ENCODE measurements at regions not wholly inside any gene's neighbourhood (a gene's known extent, or its start where the extent isn't known, plus 50 kb on each side); places are given as distances from the start of the nearest gene placed in this dataset.

GRCh38 chr2:183807870-183808269 is 683.6 kb downstream of the NUP35 start:
- Mint-ChIP-seq H3K4me3 (no peak overlapping the region), H3K27me3 (ENCODE audit: low read depth) (no peaks in the 10 kb centered on the region), H3K27ac (ENCODE audit: unreplicated experiment) (no peak overlapping the region), H3K36me3 (ENCODE audit: low read depth) (no peaks in the 10 kb centered on the region), H3K4me1 (no peaks in the 10 kb centered on the region), H3K9me3 (no peaks in the 10 kb centered on the region)
- no peak for TF ChIP-seq CTCF (conservative IDR thresholded peaks at IDR 0.05)
- DNase-seq (ENCODE audit: low read depth, low spot score), result no peak

GRCh38 chr2:183809404-183809803 is 685.2 kb downstream of the NUP35 start:
- no peaks in the 10 kb centered on the region for H3K27me3 Mint-ChIP-seq (ENCODE audit: low read depth)
- H3K9me3 Mint-ChIP-seq, result no peaks in the 10 kb centered on the region
- H3K4me1 Mint-ChIP-seq, result no peaks in the 10 kb centered on the region
- H3K36me3 Mint-ChIP-seq (ENCODE audit: low read depth), result no peaks in the 10 kb centered on the region
- no peak overlapping the region for H3K27ac Mint-ChIP-seq (ENCODE audit: unreplicated experiment)
- H3K4me3 Mint-ChIP-seq, result no peak overlapping the region
- no peak for TF ChIP-seq CTCF (conservative IDR thresholded peaks at IDR 0.05)
- no peak for DNase-seq (ENCODE audit: low read depth, low spot score)

- H3K27me3 Mint-ChIP-seq (ENCODE audit: low read depth), result no peaks in the 10 kb centered on the region
- no peaks in the 10 kb centered on the region for H3K36me3 Mint-ChIP-seq (ENCODE audit: low read depth)
Measured at GRCh38 chr2:183811281-183811680, 687.0 kb downstream of the NUP35 start.

GRCh38 chr2:183812091-183812490 is 687.8 kb downstream of the NUP35 start:
- Mint-ChIP-seq H3K27me3 (ENCODE audit: low read depth) (no peaks in the 10 kb centered on the region), H3K9me3 (no peaks in the 10 kb centered on the region), H3K4me3 (no peak overlapping the region), H3K27ac (ENCODE audit: unreplicated experiment) (no peak overlapping the region), H3K4me1 (no peaks in the 10 kb centered on the region), H3K36me3 (ENCODE audit: low read depth) (no peaks in the 10 kb centered on the region)
- TF ChIP-seq CTCF (conservative IDR thresholded peaks at IDR 0.05), result no peak
- no peak for DNase-seq (ENCODE audit: low read depth, low spot score)

More at GRCh38 chr2:183811281-183811680, 687.0 kb downstream of the NUP35 start:
- Mint-ChIP-seq H3K9me3 (no peaks in the 10 kb centered on the region), H3K4me1 (no peaks in the 10 kb centered on the region), H3K4me3 (no peak overlapping the region), H3K27ac (ENCODE audit: unreplicated experiment) (no peak overlapping the region)
- TF ChIP-seq CTCF (conservative IDR thresholded peaks at IDR 0.05), result no peak
- no peak for DNase-seq (ENCODE audit: low read depth, low spot score)

GRCh38 chr2:183825710-183826109 is 701.5 kb downstream of the NUP35 start:
- Mint-ChIP-seq H3K27ac (ENCODE audit: unreplicated experiment) (no peak overlapping the region), H3K4me1 (no peaks in the 10 kb centered on the region), H3K9me3 (peaks cover 7% of the 10 kb centered on the region), H3K27me3 (ENCODE audit: low read depth) (no peaks in the 10 kb centered on the region), H3K4me3 (no peak overlapping the region), H3K36me3 (ENCODE audit: low read depth) (peaks cover 8% of the 10 kb centered on the region)
- DNase-seq (ENCODE audit: low read depth, low spot score), result no peak
- no peak for TF ChIP-seq CTCF (conservative IDR thresholded peaks at IDR 0.05)

GRCh38 chr2:183829931-183830330 is 705.7 kb downstream of the NUP35 start:
- DNase-seq (ENCODE audit: low read depth, low spot score), result no peak
- peaks cover 4% of the 10 kb centered on the region for H3K36me3 Mint-ChIP-seq (ENCODE audit: low read depth)
- TF ChIP-seq CTCF (conservative IDR thresholded peaks at IDR 0.05), result no peak
- H3K9me3 Mint-ChIP-seq, result peaks cover 4% of the 10 kb centered on the region
- no peaks in the 10 kb centered on the region for H3K27me3 Mint-ChIP-seq (ENCODE audit: low read depth)
- no peak overlapping the region for H3K4me3 Mint-ChIP-seq
- no peaks in the 10 kb centered on the region for H3K4me1 Mint-ChIP-seq
- H3K27ac Mint-ChIP-seq (ENCODE audit: unreplicated experiment), result no peak overlapping the region

Measured in neural crest cell (in vitro differentiated cells).